DOHH2 (cell line): ENCODE measurements at regions not wholly inside any gene's neighbourhood (a gene's known extent, or its start where the extent isn't known, plus 50 kb on each side); places are given as distances from the start of the nearest gene placed in this dataset.
"Not testable (repeated sequence)": the region's sequence is repeated elsewhere in the genome, so short reads cannot be mapped to it uniquely, and the experiment has no call there.

ENCODE experiments used
- H3F3A ChIP-seq: fragments of 200-600 bp; sonication (generic), shearing (Covaris generic); 2 replicates; pipeline ENCODE4 v1.6.0; 2016; ENCODE audit warnings: antibody characterized with exemption, mild to moderate bottlenecking; ENCODE audit not compliant: control insufficient read depth, insufficient read depth
- H3K27ac ChIP-seq: fragments of 200-600 bp; sonication (generic); 2 replicates; pipeline ENCODE4 v1.5.1; 2014; ENCODE audit warnings: low read depth, mild to moderate bottlenecking, low read length, moderate library complexity
- H3K27me3 ChIP-seq: fragments of 200-600 bp; sonication (generic); 2 replicates; pipeline ENCODE4 v1.6.1; 2014; ENCODE audit warnings: mild to moderate bottlenecking, low read length, mixed read lengths; ENCODE audit not compliant: control insufficient read depth
- H3K36me3 ChIP-seq: fragments of 200-600 bp; sonication (generic); 2 replicates; pipeline ENCODE4 v1.6.1; 2014; ENCODE audit warnings: mild to moderate bottlenecking, low read length, moderate library complexity, mixed read lengths; ENCODE audit not compliant: control insufficient read depth
- H3K4me1 ChIP-seq: fragments of 200-600 bp; sonication (generic); 2 replicates; pipeline ENCODE4 v1.6.1; 2014; ENCODE audit warnings: mild to moderate bottlenecking, low read length, mixed read lengths; ENCODE audit not compliant: control insufficient read depth
- H3K4me2 ChIP-seq: fragments of 200-600 bp; sonication (generic); 2 replicates; pipeline ENCODE4 v1.6.0; 2014; ENCODE audit warnings: mild to moderate bottlenecking, low read length, moderate library complexity
- H3K4me3 ChIP-seq: fragments of 200-600 bp; sonication (generic); 2 replicates; pipeline ENCODE4 v1.5.1; 2014; ENCODE audit warnings: mild to moderate bottlenecking, low read length, mixed read lengths
- H3K79me2 ChIP-seq: fragments of 200-600 bp; sonication (generic); 2 replicates; pipeline ENCODE4 v1.6.1; 2014; ENCODE audit warnings: mild to moderate bottlenecking, low read length, mixed read lengths; ENCODE audit not compliant: control insufficient read depth
- H3K9me2 ChIP-seq: fragments of 200-600 bp; sonication (generic); replicated peaks from 2 replicates; pipeline ENCODE4 v1.6.1; 2014; ENCODE audit warnings: mild to moderate bottlenecking, low read length, mixed read lengths; ENCODE audit not compliant: control insufficient read depth
- H3K9me3 ChIP-seq: fragments of 200-600 bp; sonication (generic); 2 replicates; pipeline ENCODE4 v1.6.1; 2014; ENCODE audit warnings: antibody characterized with exemption, low read length, mixed read lengths; ENCODE audit not compliant: control insufficient read depth, insufficient read depth
- H4K20me1 ChIP-seq: fragments of 200-600 bp; sonication (generic); 2 replicates; pipeline ENCODE4 v1.6.0; 2014; ENCODE audit warnings: low read depth, mild to moderate bottlenecking, antibody characterized with exemption, low read length, moderate library complexity; ENCODE audit not compliant: control insufficient read depth, insufficient read depth
- EZH2phosphoT487 ChIP-seq: fragments of 200-600 bp; sonication (generic); IDR thresholded peaks from 2 replicates; pipeline ENCODE4 v1.6.1; 2017; ENCODE audit warnings: borderline replicate concordance, mild to moderate bottlenecking, antibody characterized with exemption, low read length, moderate library complexity, mixed read lengths
- TF ChIP-seq, protein P1 (sequence below): fragments of 200-600 bp; sonication (generic); IDR thresholded peaks from one replicate; pipeline ENCODE4 v1.5.1; 2014; ENCODE audit warnings: antibody characterized with exemption, mild to moderate bottlenecking, low read depth, low read length; ENCODE audit not compliant: poor library complexity, severe bottlenecking

GRCh38 chr1:239107676-239108075, 278.7 kb upstream of the CHRM3 start:
- Histone ChIP-seq H3K36me3 (no peaks in the 10 kb centered on the region), H3K4me2 (no peak overlapping the region), H3F3A (no peaks in the 10 kb centered on the region), H3K4me1 (no peaks in the 10 kb centered on the region), H3K27ac (no peak overlapping the region), H3K9me2 (no peaks in the 10 kb centered on the region), H4K20me1 (no peaks in the 10 kb centered on the region), H3K4me3 (no peak overlapping the region), H3K27me3 (no peaks in the 10 kb centered on the region), H3K79me2 (no peaks in the 10 kb centered on the region), H3K9me3 (no peaks in the 10 kb centered on the region)
- TF ChIP-seq EZH2phosphoT487: no peak
- TF ChIP-seq, protein P1, sequence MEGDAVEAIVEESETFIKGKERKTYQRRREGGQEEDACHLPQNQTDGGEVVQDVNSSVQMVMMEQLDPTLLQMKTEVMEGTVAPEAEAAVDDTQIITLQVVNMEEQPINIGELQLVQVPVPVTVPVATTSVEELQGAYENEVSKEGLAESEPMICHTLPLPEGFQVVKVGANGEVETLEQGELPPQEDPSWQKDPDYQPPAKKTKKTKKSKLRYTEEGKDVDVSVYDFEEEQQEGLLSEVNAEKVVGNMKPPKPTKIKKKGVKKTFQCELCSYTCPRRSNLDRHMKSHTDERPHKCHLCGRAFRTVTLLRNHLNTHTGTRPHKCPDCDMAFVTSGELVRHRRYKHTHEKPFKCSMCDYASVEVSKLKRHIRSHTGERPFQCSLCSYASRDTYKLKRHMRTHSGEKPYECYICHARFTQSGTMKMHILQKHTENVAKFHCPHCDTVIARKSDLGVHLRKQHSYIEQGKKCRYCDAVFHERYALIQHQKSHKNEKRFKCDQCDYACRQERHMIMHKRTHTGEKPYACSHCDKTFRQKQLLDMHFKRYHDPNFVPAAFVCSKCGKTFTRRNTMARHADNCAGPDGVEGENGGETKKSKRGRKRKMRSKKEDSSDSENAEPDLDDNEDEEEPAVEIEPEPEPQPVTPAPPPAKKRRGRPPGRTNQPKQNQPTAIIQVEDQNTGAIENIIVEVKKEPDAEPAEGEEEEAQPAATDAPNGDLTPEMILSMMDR: no peak

DNA sequence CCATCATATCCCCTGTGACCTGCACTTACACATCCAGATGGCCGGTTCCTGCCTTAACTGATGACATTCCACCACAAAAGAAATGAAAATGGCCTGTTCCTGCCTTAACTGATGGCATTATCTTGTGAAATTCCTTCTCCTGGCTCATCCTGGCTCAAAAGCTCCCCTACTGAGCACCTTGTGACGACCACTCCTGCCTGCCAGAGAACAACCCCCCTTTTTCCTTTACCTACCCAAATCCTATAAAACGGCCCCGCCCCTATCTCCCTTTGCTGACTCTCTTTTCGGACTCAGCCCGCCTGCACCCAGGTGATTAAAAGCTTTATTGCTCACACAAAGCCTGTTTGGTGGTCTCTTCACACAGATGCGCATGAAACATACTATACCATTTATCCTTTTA, 279.7 kb upstream of the CHRM3 start:
- H3F3A ChIP-seq, H3K27ac ChIP-seq, H3K36me3 ChIP-seq, H3K9me2 ChIP-seq, H3K4me3 ChIP-seq, H4K20me1 ChIP-seq, H3K9me3 ChIP-seq, H3K4me2 ChIP-seq, H3K27me3 ChIP-seq, H3K79me2 ChIP-seq, H3K4me1 ChIP-seq: not testable (repeated sequence)

- no peaks in the 10 kb centered on the region for H3K27me3 ChIP-seq
- no peaks in the 10 kb centered on the region for H3K9me2 ChIP-seq
- no peaks in the 10 kb centered on the region for H3K4me1 ChIP-seq
- no peak for TF ChIP-seq EZH2phosphoT487
- TF ChIP-seq, protein P1: no peak
- H3K79me2 ChIP-seq: no peaks in the 10 kb centered on the region
- H3K27ac ChIP-seq: no peak overlapping the region
- H3K9me3 ChIP-seq: no peaks in the 10 kb centered on the region
- no peak overlapping the region for H3K4me3 ChIP-seq
- H3F3A ChIP-seq: no peaks in the 10 kb centered on the region
- H4K20me1 ChIP-seq: no peaks in the 10 kb centered on the region
- no peaks in the 10 kb centered on the region for H3K36me3 ChIP-seq
- H3K4me2 ChIP-seq: no peak overlapping the region
These were observed 287.8 kb upstream of the CHRM3 start for GRCh38 chr1:239098400-239099037.

DNA sequence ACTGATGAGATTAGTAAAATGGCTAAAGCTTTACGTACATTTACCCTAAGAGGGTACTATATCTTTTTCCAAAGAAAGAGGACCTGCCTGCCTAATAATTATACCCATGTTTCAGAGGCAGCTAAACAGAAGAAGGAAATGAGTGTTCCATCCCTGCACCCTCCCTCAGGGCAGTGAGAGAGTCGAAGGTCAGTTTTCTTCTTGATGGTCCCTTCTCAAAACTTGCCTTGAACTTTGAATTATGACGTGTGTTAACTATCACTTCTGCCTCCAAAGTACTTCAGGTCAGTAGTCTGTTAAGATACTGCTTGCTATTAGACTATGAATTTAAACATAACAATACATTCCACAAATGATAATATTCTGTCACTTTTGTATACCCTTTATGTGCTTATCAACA, 294.8 kb upstream of the CHRM3 start:
- no peaks in the 10 kb centered on the region for H4K20me1 ChIP-seq
- no peaks in the 10 kb centered on the region for H3K36me3 ChIP-seq
- no peaks in the 10 kb centered on the region for H3K27me3 ChIP-seq
- H3K9me2 ChIP-seq: no peaks in the 10 kb centered on the region
- no peak overlapping the region for H3K4me2 ChIP-seq
- H3K4me1 ChIP-seq: no peaks in the 10 kb centered on the region
- no peak overlapping the region for H3K4me3 ChIP-seq
- H3F3A ChIP-seq: no peaks in the 10 kb centered on the region
- no peak for TF ChIP-seq EZH2phosphoT487
- TF ChIP-seq, protein P1: no peak
- H3K79me2 ChIP-seq: no peaks in the 10 kb centered on the region
- no peak overlapping the region for H3K27ac ChIP-seq
- H3K9me3 ChIP-seq: no peaks in the 10 kb centered on the region
